Loucy (cell line): ENCODE measurements at regions not wholly inside any gene's neighbourhood (a gene's known extent, or its start where the extent isn't known, plus 50 kb on each side); places are given as distances from the start of the nearest gene placed in this dataset.

ENCODE experiments used
- H2AFZ ChIP-seq: fragments of 200-600 bp; sonication (generic); 2 replicates; pipeline ENCODE4 v1.6.0; 2016; ENCODE audit warnings: antibody characterized with exemption, mild to moderate bottlenecking, low read length, moderate library complexity
- H3F3A ChIP-seq: fragments of 200-600 bp; 2 replicates; pipeline ENCODE4 v1.6.0; 2016; ENCODE audit warnings: antibody characterized with exemption, low read depth, mild to moderate bottlenecking
- H3K27me3 ChIP-seq: fragments of 200-600 bp; sonication (generic); 2 replicates; pipeline ENCODE4 v1.6.1; 2014; ENCODE audit warnings: low read length, mild to moderate bottlenecking; ENCODE audit not compliant: insufficient read depth, poor library complexity, severe bottlenecking
- H3K36me3 ChIP-seq: fragments of 200-600 bp; sonication (generic); 2 replicates; pipeline ENCODE4 v1.6.1; 2016; ENCODE audit warnings: low read length; ENCODE audit not compliant: insufficient read depth
- H3K4me1 ChIP-seq: fragments of 200-600 bp; sonication (generic); 2 replicates; pipeline ENCODE4 v1.5.1; 2014; ENCODE audit warnings: low read length, mild to moderate bottlenecking; ENCODE audit not compliant: insufficient read depth, poor library complexity, severe bottlenecking
- H3K4me2 ChIP-seq: fragments of 200-600 bp; sonication (generic); 2 replicates; pipeline ENCODE4 v1.6.0; 2014; ENCODE audit warnings: antibody characterized with exemption, low read length, low read depth, mild to moderate bottlenecking; ENCODE audit not compliant: poor library complexity, severe bottlenecking
- H3K4me3 ChIP-seq: fragments of 200-600 bp; sonication (generic); 2 replicates; pipeline ENCODE4 v1.5.1; 2014; ENCODE audit warnings: low read length, mild to moderate bottlenecking, mixed read lengths; ENCODE audit not compliant: poor library complexity, severe bottlenecking
- H3K79me2 ChIP-seq: fragments of 200-600 bp; sonication (generic); 2 replicates; pipeline ENCODE4 v1.6.1; 2014; ENCODE audit warnings: low read length; ENCODE audit not compliant: insufficient read depth
- H3K9ac ChIP-seq: fragments of 200-600 bp; sonication (generic); 2 replicates; pipeline ENCODE4 v1.6.0; 2014; ENCODE audit warnings: mild to moderate bottlenecking, low read depth, low read length, moderate library complexity; ENCODE audit not compliant: poor library complexity, severe bottlenecking
- H3K9me2 ChIP-seq: fragments of 200-600 bp; sonication (generic); replicated peaks from 2 replicates; pipeline ENCODE4 v1.6.1; 2016; ENCODE audit warnings: low read depth, low read length, mixed read lengths
- H3K9me3 ChIP-seq: fragments of 200-600 bp; sonication (generic); 2 replicates; pipeline ENCODE4 v1.6.1; 2014; ENCODE audit warnings: mild to moderate bottlenecking, antibody characterized with exemption, low read length, low read depth; ENCODE audit not compliant: insufficient read depth
- H4K20me1 ChIP-seq: fragments of 200-600 bp; sonication (generic); 2 replicates; pipeline ENCODE4 v1.6.0; 2014; ENCODE audit warnings: antibody characterized with exemption, low read length, mild to moderate bottlenecking; ENCODE audit not compliant: insufficient read depth, poor library complexity, severe bottlenecking
- EZH2phosphoT487 ChIP-seq: fragments of 200-600 bp; IDR thresholded peaks from 2 replicates; pipeline ENCODE4 v1.6.1; 2018; ENCODE audit warnings: antibody characterized with exemption, mild to moderate bottlenecking, moderate library complexity, borderline replicate concordance
- TF ChIP-seq, protein P1 (sequence below): fragments of 200-600 bp; sonication (generic); conservative IDR thresholded peaks from 2 replicates; pipeline ENCODE4 v1.5.1; 2014; ENCODE audit warnings: mild to moderate bottlenecking, antibody characterized with exemption, low read length

GRCh38 chr3:101172516-101172915, 147.9 kb downstream of the IMPG2 start:
- Histone ChIP-seq H3K79me2 (no peaks in the 10 kb centered on the region), H3F3A (no peaks in the 10 kb centered on the region), H3K4me3 (no peak overlapping the region), H3K4me2 (no peak overlapping the region), H3K4me1 (no peaks in the 10 kb centered on the region), H3K27me3 (no peaks in the 10 kb centered on the region), H3K9me3 (no peaks in the 10 kb centered on the region), H2AFZ (no peak overlapping the region), H3K36me3 (no peaks in the 10 kb centered on the region), H3K9ac (no peak overlapping the region), H3K9me2 (no peaks in the 10 kb centered on the region), H4K20me1 (no peaks in the 10 kb centered on the region)
- TF ChIP-seq EZH2phosphoT487: no peak
- TF ChIP-seq, protein P1, sequence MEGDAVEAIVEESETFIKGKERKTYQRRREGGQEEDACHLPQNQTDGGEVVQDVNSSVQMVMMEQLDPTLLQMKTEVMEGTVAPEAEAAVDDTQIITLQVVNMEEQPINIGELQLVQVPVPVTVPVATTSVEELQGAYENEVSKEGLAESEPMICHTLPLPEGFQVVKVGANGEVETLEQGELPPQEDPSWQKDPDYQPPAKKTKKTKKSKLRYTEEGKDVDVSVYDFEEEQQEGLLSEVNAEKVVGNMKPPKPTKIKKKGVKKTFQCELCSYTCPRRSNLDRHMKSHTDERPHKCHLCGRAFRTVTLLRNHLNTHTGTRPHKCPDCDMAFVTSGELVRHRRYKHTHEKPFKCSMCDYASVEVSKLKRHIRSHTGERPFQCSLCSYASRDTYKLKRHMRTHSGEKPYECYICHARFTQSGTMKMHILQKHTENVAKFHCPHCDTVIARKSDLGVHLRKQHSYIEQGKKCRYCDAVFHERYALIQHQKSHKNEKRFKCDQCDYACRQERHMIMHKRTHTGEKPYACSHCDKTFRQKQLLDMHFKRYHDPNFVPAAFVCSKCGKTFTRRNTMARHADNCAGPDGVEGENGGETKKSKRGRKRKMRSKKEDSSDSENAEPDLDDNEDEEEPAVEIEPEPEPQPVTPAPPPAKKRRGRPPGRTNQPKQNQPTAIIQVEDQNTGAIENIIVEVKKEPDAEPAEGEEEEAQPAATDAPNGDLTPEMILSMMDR: no peak

DNA sequence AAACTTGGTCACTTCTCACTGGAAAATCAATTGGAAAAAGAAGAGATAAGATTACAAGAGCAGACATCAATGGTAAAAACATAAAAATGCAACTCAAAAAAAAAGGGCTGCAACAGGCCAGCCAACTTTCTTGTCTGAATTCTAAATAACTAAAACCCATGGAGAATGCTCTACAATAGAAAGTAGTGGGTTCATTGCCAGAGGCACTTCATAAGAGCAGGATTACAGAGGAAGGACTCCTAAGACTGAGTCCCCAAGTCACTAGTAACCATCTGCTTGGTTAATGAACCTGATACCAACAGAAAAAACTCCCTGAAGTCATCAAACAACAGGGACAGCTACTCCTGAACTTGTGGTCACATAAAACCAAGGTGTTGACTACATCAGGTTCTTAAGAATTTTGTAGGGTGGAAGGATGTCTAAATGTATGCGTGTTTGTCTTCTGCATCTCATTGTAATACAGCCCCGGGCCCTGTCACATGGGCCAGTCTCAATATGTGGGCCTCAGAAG, 148.6 kb downstream of the IMPG2 start:
- Histone ChIP-seq H3K9me2 (no peaks in the 10 kb centered on the region), H3K9me3 (no peaks in the 10 kb centered on the region), H3K27me3 (no peaks in the 10 kb centered on the region), H3K79me2 (no peaks in the 10 kb centered on the region), H3K4me3 (no peak overlapping the region), H2AFZ (no peak overlapping the region), H3K36me3 (no peaks in the 10 kb centered on the region), H3K4me1 (no peaks in the 10 kb centered on the region), H3K9ac (no peak overlapping the region), H3F3A (no peaks in the 10 kb centered on the region), H3K4me2 (no peak overlapping the region), H4K20me1 (no peaks in the 10 kb centered on the region)
- TF ChIP-seq, protein P1: no peak
- TF ChIP-seq EZH2phosphoT487: no peak

DNA sequence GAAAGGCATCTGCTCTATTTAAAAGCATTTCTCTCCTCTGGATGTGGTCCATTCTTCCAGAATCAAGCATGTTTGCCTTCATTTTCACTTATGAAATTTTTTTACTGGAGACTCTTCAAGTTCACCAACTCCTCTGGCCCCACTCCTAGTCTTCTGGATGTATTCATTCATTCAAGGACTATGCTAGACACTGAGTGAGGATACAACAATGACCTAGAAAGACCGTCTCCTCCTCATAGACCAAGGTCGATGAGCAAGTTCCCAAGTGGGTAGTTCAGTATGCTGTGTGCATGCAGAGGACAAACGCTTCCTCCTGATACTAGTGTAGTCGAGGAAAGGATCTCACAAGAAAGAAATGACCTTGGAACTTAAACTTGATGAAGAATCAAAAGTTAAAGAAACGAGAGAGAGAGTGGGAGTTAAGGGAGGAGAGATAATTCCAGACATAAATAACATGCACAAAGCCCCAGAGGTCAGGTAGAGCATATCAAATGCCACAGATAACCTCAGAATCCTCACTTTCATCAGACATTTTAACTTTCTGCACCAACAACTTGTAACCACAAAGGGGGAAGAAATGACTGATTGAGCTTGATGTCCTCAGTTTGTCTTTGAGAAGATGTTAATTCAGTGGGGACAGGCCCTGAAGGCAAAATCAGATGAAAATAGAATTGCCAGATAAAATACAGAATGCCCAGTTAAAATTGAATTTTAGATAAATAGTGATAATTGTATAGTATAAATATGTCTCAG, 149.4 kb downstream of the IMPG2 start:
- Histone ChIP-seq H4K20me1 (no peaks in the 10 kb centered on the region), H3K4me3 (no peak overlapping the region), H3K36me3 (no peaks in the 10 kb centered on the region), H3K79me2 (no peaks in the 10 kb centered on the region), H3K27me3 (no peaks in the 10 kb centered on the region), H3K4me2 (no peak overlapping the region), H3K9me2 (no peaks in the 10 kb centered on the region), H3K4me1 (no peaks in the 10 kb centered on the region), H2AFZ (no peak overlapping the region), H3K9ac (no peak overlapping the region), H3K9me3 (no peaks in the 10 kb centered on the region), H3F3A (no peaks in the 10 kb centered on the region)
- TF ChIP-seq, protein P1: no peak
- TF ChIP-seq EZH2phosphoT487: no peak
